ENCODE measurements at regions not wholly inside any gene's neighbourhood (a gene's known extent, or its start where the extent isn't known, plus 50 kb on each side); places are given as distances from the start of the nearest gene placed in this dataset.

GRCh38 chr7:81029511-81029910 lies 110.7 kb upstream of the SEMA3C start:
- Histone ChIP-seq H3K9me3 (no peaks in the 10 kb centered on the region), H3K4me3 (no peak overlapping the region), H3K27ac (no peak overlapping the region), H3K27me3 (no peaks in the 10 kb centered on the region), H3K36me3 (no peaks in the 10 kb centered on the region), H3K4me1 (no peaks in the 10 kb centered on the region)
- WGBS, result 78% methylated on average over 3 of the region's 3 CpGs
- TF ChIP-seq CTCF (IDR thresholded peaks at IDR 0.05) (no peak), POLR2A (IDR thresholded peaks at IDR 0.05) (no peak), POLR2AphosphoS5 (IDR thresholded peaks at IDR 0.05) (no peak), EP300 (IDR thresholded peaks at IDR 0.05) (no peak)
- no peak for DNase-seq (ENCODE audit: low spot score in 2 of 2)

GRCh38 chr7:81025360-81025759 lies 106.5 kb upstream of the SEMA3C start:
- H3K4me1 ChIP-seq, result no peaks in the 10 kb centered on the region
- no peaks in the 10 kb centered on the region for H3K9me3 ChIP-seq
- DNase-seq (ENCODE audit: low spot score in 2 of 2), result no peak
- no peaks in the 10 kb centered on the region for H3K27me3 ChIP-seq
- no peak for TF ChIP-seq POLR2AphosphoS5 (IDR thresholded peaks at IDR 0.05)
- TF ChIP-seq CTCF (IDR thresholded peaks at IDR 0.05), result no peak
- TF ChIP-seq EP300 (IDR thresholded peaks at IDR 0.05), result no peak
- TF ChIP-seq POLR2A (IDR thresholded peaks at IDR 0.05), result no peak
- 82% methylated on average over 2 of the region's 2 CpGs for WGBS
- H3K4me3 ChIP-seq, result no peak overlapping the region
- no peak overlapping the region for H3K27ac ChIP-seq
- no peaks in the 10 kb centered on the region for H3K36me3 ChIP-seq

- Histone ChIP-seq H3K36me3 (no peaks in the 10 kb centered on the region), H3K27ac (no peak overlapping the region), H3K9me3 (no peaks in the 10 kb centered on the region), H3K4me3 (no peak overlapping the region), H3K27me3 (no peaks in the 10 kb centered on the region), H3K4me1 (peaks cover 4% of the 10 kb centered on the region)
- DNase-seq (ENCODE audit: low spot score in 2 of 2), result no peak
- whole genome bisulfite sequencing, result 82% methylated on average over 1 of the region's 1 CpG
- no peak for TF ChIP-seq POLR2A (IDR thresholded peaks at IDR 0.05)
- no peak for TF ChIP-seq EP300 (IDR thresholded peaks at IDR 0.05)
- no peak for TF ChIP-seq POLR2AphosphoS5 (IDR thresholded peaks at IDR 0.05)
- TF ChIP-seq CTCF (IDR thresholded peaks at IDR 0.05), result no peak
These were observed 96.1 kb upstream of the SEMA3C start for GRCh38 chr7:81014908-81015307.

- no peak for TF ChIP-seq POLR2A (IDR thresholded peaks at IDR 0.05)
- TF ChIP-seq CTCF (IDR thresholded peaks at IDR 0.05), result no peak
- TF ChIP-seq POLR2AphosphoS5 (IDR thresholded peaks at IDR 0.05), result no peak
- no peak for TF ChIP-seq EP300 (IDR thresholded peaks at IDR 0.05)
These were observed 95.4 kb upstream of the SEMA3C start for GRCh38 chr7:81014266-81014665.

GRCh38 chr7:81013083-81013817 lies 94.4 kb upstream of the SEMA3C start:
- H3K4me3 ChIP-seq, result no peak overlapping the region
- TF ChIP-seq EP300 (IDR thresholded peaks at IDR 0.05) (no peak), POLR2A (IDR thresholded peaks at IDR 0.05) (no peak)
- no peaks in the 10 kb centered on the region for H3K27me3 ChIP-seq
- no peak overlapping the region for H3K27ac ChIP-seq
- H3K4me1 ChIP-seq, result peaks cover 4% of the 10 kb centered on the region
- no peaks in the 10 kb centered on the region for H3K36me3 ChIP-seq
- no peak for DNase-seq (ENCODE audit: low spot score in 2 of 2)
- 12% methylated on average over 2 of the region's 2 CpGs for WGBS
- no peaks in the 10 kb centered on the region for H3K9me3 ChIP-seq

More at GRCh38 chr7:81014266-81014665, 95.4 kb upstream of the SEMA3C start:
- H3K4me3 ChIP-seq, result no peak overlapping the region
- no peaks in the 10 kb centered on the region for H3K36me3 ChIP-seq
- H3K27ac ChIP-seq, result no peak overlapping the region
- 35% methylated on average over 2 of the region's 2 CpGs for WGBS
- DNase-seq (ENCODE audit: low spot score in 2 of 2), result no peak
- no peaks in the 10 kb centered on the region for H3K27me3 ChIP-seq
- no peaks in the 10 kb centered on the region for H3K9me3 ChIP-seq
- H3K4me1 ChIP-seq, result peaks cover 4% of the 10 kb centered on the region

Measured in suprapubic skin (tissue), 4 donors.